WTC11 (cell line): ENCODE measurements at regions not wholly inside any gene's neighbourhood (a gene's known extent, or its start where the extent isn't known, plus 50 kb on each side); places are given as distances from the start of the nearest gene placed in this dataset.

ENCODE experiments used
- ATAC-seq: fragments of 200-7000 bp; cut with Tn5 transposase; 2 replicates; pipeline ENCODE4 v1.10.0; 2021; ENCODE audit warnings: mild to moderate bottlenecking, moderate library complexity
- CTCF ChIA-PET: fragments of 300-600 bp; sonication (Branson Sonifier 250); formaldehyde crosslinking; loops from one replicate; lab custom pipeline; 2021; ENCODE audit warnings: antibody characterized with exemption; lab: Charles Lee
- POLR2A ChIA-PET: fragments of 350-600 bp; sonication (Branson Sonifier 250); formaldehyde crosslinking; loops from one replicate; lab custom pipeline; 2021; ENCODE audit warnings: antibody characterized with exemption; lab: Charles Lee
- DNase-seq: peaks from one replicate; pipeline ENCODE4 v3.0.0; 2021; ENCODE audit warnings: low spot score
- H3K27ac Mint-ChIP-seq: 2 replicates; pipeline ENCODE4 v1.8.0; 2021; ENCODE audit warnings: mixed read lengths
- H3K27me3 Mint-ChIP-seq: 2 replicates; pipeline ENCODE4 v1.8.0; 2021; ENCODE audit warnings: low read depth, mild to moderate bottlenecking, moderate library complexity, mixed read lengths
- H3K36me3 Mint-ChIP-seq: 2 replicates; pipeline ENCODE4 v1.8.0; 2021; ENCODE audit warnings: mixed read lengths
- H3K4me1 Mint-ChIP-seq: 2 replicates; pipeline ENCODE4 v1.8.0; 2022; ENCODE audit warnings: mixed read lengths
- H3K4me3 Mint-ChIP-seq: 2 replicates; pipeline ENCODE4 v1.8.0; 2021; ENCODE audit warnings: mild to moderate bottlenecking, moderate library complexity, mixed read lengths
- H3K9me3 Mint-ChIP-seq: 2 replicates; pipeline ENCODE4 v1.8.0; 2021; ENCODE audit warnings: mixed read lengths
- ATF2 ChIP-seq: sonication (generic); formaldehyde crosslinking; IDR thresholded peaks from 2 replicates; pipeline ENCODE4 v1.8.1; 2022; ENCODE audit warnings: low read depth, missing genetic modification reagents, borderline replicate concordance
- ATF6 ChIP-seq: sonication (generic); formaldehyde crosslinking; IDR thresholded peaks from 2 replicates; pipeline ENCODE4 v1.8.1; 2023; ENCODE audit warnings: mild to moderate bottlenecking, missing genetic modification reagents
- CBFB ChIP-seq: sonication (generic); formaldehyde crosslinking; IDR thresholded peaks from 2 replicates; pipeline ENCODE4 v1.8.1; 2022; ENCODE audit warnings: mild to moderate bottlenecking, low read depth, missing genetic modification reagents
- CTCF ChIP-seq: fragments of 200-600 bp; IDR thresholded peaks from 2 replicates; pipeline ENCODE4 v1.8.0; 2022; ENCODE audit warnings: antibody characterized with exemption
- E2F1 ChIP-seq: sonication (generic); formaldehyde crosslinking; IDR thresholded peaks from 2 replicates; pipeline ENCODE4 v1.8.0; 2022; ENCODE audit warnings: mild to moderate bottlenecking, missing genetic modification reagents
- ESRRA ChIP-seq: sonication (generic); formaldehyde crosslinking; IDR thresholded peaks from 2 replicates; pipeline ENCODE4 v1.8.1; 2022; ENCODE audit warnings: mild to moderate bottlenecking, missing genetic modification reagents, borderline replicate concordance
- GABPB1 ChIP-seq: sonication (generic); formaldehyde crosslinking; IDR thresholded peaks from 2 replicates; pipeline ENCODE4 v1.8.1; 2023; ENCODE audit warnings: mild to moderate bottlenecking, missing genetic modification reagents
- IRF2 ChIP-seq: sonication (generic); formaldehyde crosslinking; IDR thresholded peaks from 2 replicates; pipeline ENCODE4 v1.8.0; 2022; ENCODE audit warnings: low read depth, missing genetic modification reagents, borderline replicate concordance
- MAX ChIP-seq: sonication (generic); formaldehyde crosslinking; IDR thresholded peaks from 2 replicates; pipeline ENCODE4 v1.8.0; 2022; ENCODE audit warnings: mild to moderate bottlenecking, missing genetic modification reagents
- MXD4 ChIP-seq: fragments of 250-450 bp; sonication (Bioruptor Pico); IDR thresholded peaks from 2 replicates; pipeline ENCODE4 v1.8.0; 2021; ENCODE audit warnings: mild to moderate bottlenecking, moderate library complexity, borderline replicate concordance
- OVOL2 ChIP-seq: fragments of 250-450 bp; sonication (Bioruptor Pico); IDR thresholded peaks from 2 replicates; pipeline ENCODE4 v1.9.0; 2021; ENCODE audit warnings: mild to moderate bottlenecking, borderline replicate concordance
- RELA ChIP-seq: sonication (generic); formaldehyde crosslinking; IDR thresholded peaks from 2 replicates; pipeline ENCODE4 v1.8.1; 2022; ENCODE audit warnings: missing genetic modification reagents, mild to moderate bottlenecking, borderline replicate concordance
- SMAD3 ChIP-seq: sonication (generic); formaldehyde crosslinking; IDR thresholded peaks from 2 replicates; pipeline ENCODE4 v1.8.0; 2022; ENCODE audit warnings: missing genetic modification reagents, mild to moderate bottlenecking, borderline replicate concordance
- STAT6 ChIP-seq: sonication (generic); formaldehyde crosslinking; conservative IDR thresholded peaks from 2 replicates; pipeline ENCODE4 v1.8.1; 2023; ENCODE audit warnings: mild to moderate bottlenecking, low read depth, missing genetic modification reagents, moderate library complexity
- TEAD4 ChIP-seq: sonication (generic); formaldehyde crosslinking; IDR thresholded peaks from 2 replicates; pipeline ENCODE4 v1.8.0; 2022; ENCODE audit warnings: mild to moderate bottlenecking, missing genetic modification reagents
- TP53 ChIP-seq: sonication (generic); formaldehyde crosslinking; IDR thresholded peaks from 2 replicates; pipeline ENCODE4 v1.8.1; 2023; ENCODE audit warnings: mild to moderate bottlenecking, missing genetic modification reagents
- USF1 ChIP-seq: sonication (generic); formaldehyde crosslinking; IDR thresholded peaks from 2 replicates; pipeline ENCODE4 v1.8.0; 2022; ENCODE audit warnings: mild to moderate bottlenecking, missing genetic modification reagents
- ZNF317 ChIP-seq: sonication (generic); formaldehyde crosslinking; IDR thresholded peaks from 2 replicates; pipeline ENCODE4 v1.8.1; 2023; ENCODE audit warnings: low read depth, mild to moderate bottlenecking, moderate library complexity, missing genetic modification reagents, borderline replicate concordance
- ZNF425 ChIP-seq: fragments of 250-450 bp; sonication (Bioruptor Pico); conservative IDR thresholded peaks from 2 replicates; pipeline ENCODE4 v1.9.0; 2021; ENCODE audit warnings: mild to moderate bottlenecking
- ZNF512 ChIP-seq: sonication (generic); formaldehyde crosslinking; IDR thresholded peaks from 2 replicates; pipeline ENCODE4 v1.8.1; 2022; ENCODE audit warnings: missing genetic modification reagents, borderline replicate concordance

GRCh38 chr14:40762177-40762576, 844.5 kb upstream of the LRFN5 start (continued):
- TF ChIP-seq CTCF, result no peak
- no peak for TF ChIP-seq MAX (CRISPR knock-in tag)

GRCh38 chr14:40760704-40761103, 846.0 kb upstream of the LRFN5 start:
- no peak for ATAC-seq
- Mint-ChIP-seq H3K9me3 (peaks cover 16% of the 10 kb centered on the region), H3K4me3 (no peak overlapping the region), H3K4me1 (peaks cover 25% of the 10 kb centered on the region), H3K36me3 (peaks cover 5% of the 10 kb centered on the region), H3K27me3 (no peaks in the 10 kb centered on the region), H3K27ac (no peak overlapping the region)
- POLR2A ChIA-PET, result no interaction called here
- no peak for DNase-seq
- CTCF ChIA-PET, result no interaction called here
- TF ChIP-seq MXD4 (CRISPR knock-in tag) (no peak), TP53 (CRISPR knock-in tag) (no peak), RELA (CRISPR knock-in tag) (no peak), IRF2 (CRISPR knock-in tag) (no peak), ZNF512 (CRISPR knock-in tag) (no peak), E2F1 (no peak), ZNF317 (CRISPR knock-in tag) (no peak), USF1 (CRISPR knock-in tag) (no peak), OVOL2 (CRISPR knock-in tag) (no peak), ATF6 (no peak), TEAD4 (no peak), SMAD3 (CRISPR knock-in tag) (no peak), GABPB1 (CRISPR knock-in tag) (no peak)

- ChIA-PET POLR2A (no interaction called here), CTCF (no interaction called here)
- H3K4me1 Mint-ChIP-seq, result peaks cover 25% of the 10 kb centered on the region
- H3K36me3 Mint-ChIP-seq, result peaks cover 22% of the 10 kb centered on the region
- H3K4me3 Mint-ChIP-seq, result no peak overlapping the region
- peaks cover 36% of the 10 kb centered on the region for H3K9me3 Mint-ChIP-seq
- no peaks in the 10 kb centered on the region for H3K27me3 Mint-ChIP-seq
- no peak overlapping the region for H3K27ac Mint-ChIP-seq
- ATAC-seq, result no peak
- DNase-seq, result no peak
- TF ChIP-seq CBFB (CRISPR knock-in tag) (no peak), ATF2 (no peak), ZNF425 (CRISPR knock-in tag) (no peak), ESRRA (CRISPR knock-in tag) (no peak), STAT6 (CRISPR knock-in tag) (no peak)
Measured at GRCh38 chr14:40758076-40758475, 848.6 kb upstream of the LRFN5 start.
